ENCODE measurements at regions not wholly inside any gene's neighbourhood (a gene's known extent, or its start where the extent isn't known, plus 50 kb on each side); places are given as distances from the start of the nearest gene placed in this dataset.

DNA sequence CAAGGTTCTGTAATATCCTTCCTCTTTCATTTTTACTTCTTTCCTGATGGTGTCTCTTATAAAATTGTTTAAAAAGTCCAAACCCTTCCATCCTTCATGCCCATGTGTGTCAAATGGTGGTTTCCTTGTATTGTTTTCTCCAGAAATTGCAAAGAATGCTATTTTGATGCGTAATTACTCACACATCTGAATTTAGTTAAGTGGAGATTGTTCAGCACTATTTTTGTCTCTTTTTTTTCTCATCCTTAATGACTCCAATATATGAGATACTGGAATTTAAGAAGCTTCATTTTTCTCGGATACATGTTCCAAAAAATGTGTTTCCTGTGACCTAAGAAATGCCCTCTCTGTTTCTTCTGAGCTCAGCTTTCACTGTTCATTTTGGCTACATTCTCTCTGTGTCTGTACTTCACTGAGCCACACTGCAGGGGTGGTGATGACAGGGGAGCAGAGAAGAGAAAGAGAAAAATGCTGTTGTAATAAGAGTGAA is 799.8 kb downstream of the DIPK2A start:
- Histone ChIP-seq H3K27ac (no peak overlapping the region), H3K9me3 (no peaks in the 10 kb centered on the region), H3K27me3 (no peaks in the 10 kb centered on the region), H3K4me1 (peaks cover 0 to 15% (median 0%) of the 10 kb centered on the region in 4 donors), H3K4me3 (no peak overlapping the region), H3K36me3 (no peaks in the 10 kb centered on the region)
- 24 to 26% methylated on average over 2 of the region's 2 CpGs for WGBS, 2 donors
- TF ChIP-seq POLR2A (IDR thresholded peaks at IDR 0.05) (no peak), EP300 (IDR thresholded peaks at IDR 0.05) (no peak)
- TF ChIP-seq, protein P1, sequence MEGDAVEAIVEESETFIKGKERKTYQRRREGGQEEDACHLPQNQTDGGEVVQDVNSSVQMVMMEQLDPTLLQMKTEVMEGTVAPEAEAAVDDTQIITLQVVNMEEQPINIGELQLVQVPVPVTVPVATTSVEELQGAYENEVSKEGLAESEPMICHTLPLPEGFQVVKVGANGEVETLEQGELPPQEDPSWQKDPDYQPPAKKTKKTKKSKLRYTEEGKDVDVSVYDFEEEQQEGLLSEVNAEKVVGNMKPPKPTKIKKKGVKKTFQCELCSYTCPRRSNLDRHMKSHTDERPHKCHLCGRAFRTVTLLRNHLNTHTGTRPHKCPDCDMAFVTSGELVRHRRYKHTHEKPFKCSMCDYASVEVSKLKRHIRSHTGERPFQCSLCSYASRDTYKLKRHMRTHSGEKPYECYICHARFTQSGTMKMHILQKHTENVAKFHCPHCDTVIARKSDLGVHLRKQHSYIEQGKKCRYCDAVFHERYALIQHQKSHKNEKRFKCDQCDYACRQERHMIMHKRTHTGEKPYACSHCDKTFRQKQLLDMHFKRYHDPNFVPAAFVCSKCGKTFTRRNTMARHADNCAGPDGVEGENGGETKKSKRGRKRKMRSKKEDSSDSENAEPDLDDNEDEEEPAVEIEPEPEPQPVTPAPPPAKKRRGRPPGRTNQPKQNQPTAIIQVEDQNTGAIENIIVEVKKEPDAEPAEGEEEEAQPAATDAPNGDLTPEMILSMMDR (IDR thresholded peaks at IDR 0.05), result no peak
- no peak for DNase-seq (ENCODE audit: low spot score in 2 of 2)

DNA sequence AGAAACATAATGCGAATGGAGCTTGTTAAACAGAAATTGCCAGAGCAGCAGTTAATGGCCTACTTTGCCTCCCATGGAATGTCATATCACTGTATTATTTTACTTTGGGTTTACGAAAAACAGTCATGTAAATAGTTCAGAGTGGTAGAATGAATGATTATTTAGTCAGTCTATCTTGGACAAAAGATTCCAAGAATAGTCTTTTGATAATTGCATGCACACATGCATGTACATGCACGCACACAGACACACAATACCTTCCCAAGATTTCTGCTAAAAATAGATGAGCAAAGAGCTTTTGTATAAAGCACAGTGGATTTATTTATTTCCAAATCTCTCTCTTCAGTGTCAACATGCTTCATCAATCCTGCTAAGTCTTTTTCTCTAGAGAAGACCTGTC is 800.7 kb downstream of the DIPK2A start:
- H3K27ac ChIP-seq, result no peak overlapping the region
- no peaks in the 10 kb centered on the region for H3K9me3 ChIP-seq
- WGBS, 2 donors, result 76 to 83% methylated on average over 3 of the region's 3 CpGs
- H3K4me1 ChIP-seq, result peaks cover 0 to 15% (median 0%) of the 10 kb centered on the region in 4 donors
- no peak overlapping the region for H3K4me3 ChIP-seq
- DNase-seq (ENCODE audit: low spot score in 2 of 2), result no peak
- TF ChIP-seq POLR2A (IDR thresholded peaks at IDR 0.05) (no peak), EP300 (IDR thresholded peaks at IDR 0.05) (no peak)
- TF ChIP-seq, protein P1 (IDR thresholded peaks at IDR 0.05), result no peak
- H3K36me3 ChIP-seq, result no peaks in the 10 kb centered on the region
- H3K27me3 ChIP-seq, result no peaks in the 10 kb centered on the region

DNA sequence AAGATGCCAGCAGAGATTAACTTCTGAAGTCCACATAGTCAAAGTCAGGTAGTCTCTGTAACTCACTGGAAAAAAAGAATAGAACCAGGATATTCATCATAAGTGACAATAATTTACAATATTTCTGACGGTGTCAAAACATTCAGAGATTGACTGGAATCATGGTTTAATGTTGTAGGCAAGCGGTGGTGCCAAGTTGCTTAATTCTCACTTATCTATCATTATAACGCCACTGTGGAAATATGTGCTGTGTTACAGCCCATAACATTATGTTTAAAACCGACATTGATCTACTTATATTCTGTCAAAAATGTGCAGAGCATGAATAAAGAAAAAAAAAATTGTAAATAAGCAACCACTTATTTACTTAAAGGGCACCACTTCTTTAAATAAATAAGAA is 801.7 kb downstream of the DIPK2A start:
- Histone ChIP-seq H3K27ac (no peak overlapping the region), H3K36me3 (no peaks in the 10 kb centered on the region), H3K4me1 (peaks cover 0 to 15% (median 0%) of the 10 kb centered on the region in 4 donors), H3K9me3 (no peaks in the 10 kb centered on the region), H3K27me3 (no peaks in the 10 kb centered on the region), H3K4me3 (no peak overlapping the region)
- TF ChIP-seq EP300 (IDR thresholded peaks at IDR 0.05), result no peak
- TF ChIP-seq, protein P1 (IDR thresholded peaks at IDR 0.05), result no peak
- TF ChIP-seq POLR2A (IDR thresholded peaks at IDR 0.05), result no peak
- DNase-seq (ENCODE audit: low spot score in 2 of 2), result no peak
- WGBS, 2 donors, result 90 to 93% methylated on average over 4 of the region's 4 CpGs

DNA sequence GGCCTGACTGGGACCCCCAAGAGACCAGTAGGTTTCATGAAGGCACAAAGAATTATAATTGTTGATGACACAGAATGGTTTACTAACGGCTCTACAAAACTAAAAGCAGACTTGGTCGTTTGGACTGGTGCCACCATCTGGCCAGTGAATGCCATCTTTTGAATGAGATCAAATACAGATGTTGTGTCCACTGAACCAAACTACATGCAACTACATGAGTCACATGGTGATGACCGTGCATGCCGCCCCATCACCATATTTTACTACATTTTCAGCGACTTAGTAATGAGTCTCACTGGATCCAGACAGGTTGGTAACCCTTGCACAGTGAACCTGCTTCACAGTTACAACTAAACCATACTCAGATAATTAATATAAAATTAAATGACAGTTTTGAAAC is 803.3 kb downstream of the DIPK2A start:
- no peak for DNase-seq (ENCODE audit: low spot score in 2 of 2)
- H3K27me3 ChIP-seq, result no peaks in the 10 kb centered on the region
- 76 to 83% methylated on average over 5 of the region's 5 CpGs for WGBS, 2 donors
- H3K4me3 ChIP-seq, result no peak overlapping the region
- peaks cover 0 to 15% (median 0%) of the 10 kb centered on the region in 4 donors for H3K4me1 ChIP-seq
- H3K9me3 ChIP-seq, result no peaks in the 10 kb centered on the region
- H3K36me3 ChIP-seq, result no peaks in the 10 kb centered on the region
- TF ChIP-seq POLR2A (IDR thresholded peaks at IDR 0.05), result no peak
- no peak for TF ChIP-seq EP300 (IDR thresholded peaks at IDR 0.05)
- no peak overlapping the region for H3K27ac ChIP-seq

DNA sequence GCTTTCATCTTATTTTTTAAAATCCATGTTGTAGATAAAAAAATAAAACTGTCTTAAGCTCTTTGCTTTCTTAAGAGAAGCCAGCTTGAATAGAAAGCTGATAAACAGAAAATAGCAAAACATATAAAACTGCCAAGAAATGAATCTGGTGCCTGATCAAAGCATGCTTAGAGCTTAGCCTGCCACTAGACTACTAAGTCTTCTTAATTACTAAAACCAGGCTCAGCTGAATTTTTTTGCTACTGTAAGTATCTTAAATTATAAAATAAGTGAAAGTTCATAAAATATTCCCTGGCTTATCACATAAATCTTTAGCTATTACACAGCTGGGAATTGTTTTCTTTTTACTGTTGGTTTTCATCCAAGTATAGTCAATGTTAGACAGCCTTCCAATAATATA is 803.9 kb downstream of the DIPK2A start:
- Histone ChIP-seq H3K27me3 (no peaks in the 10 kb centered on the region), H3K27ac (no peak overlapping the region), H3K9me3 (no peaks in the 10 kb centered on the region), H3K36me3 (no peaks in the 10 kb centered on the region), H3K4me3 (no peak overlapping the region), H3K4me1 (peaks cover 0 to 15% (median 0%) of the 10 kb centered on the region in 4 donors)
- DNase-seq (ENCODE audit: low spot score in 2 of 2), result no peak
- TF ChIP-seq POLR2A (IDR thresholded peaks at IDR 0.05), result no peak

DNA sequence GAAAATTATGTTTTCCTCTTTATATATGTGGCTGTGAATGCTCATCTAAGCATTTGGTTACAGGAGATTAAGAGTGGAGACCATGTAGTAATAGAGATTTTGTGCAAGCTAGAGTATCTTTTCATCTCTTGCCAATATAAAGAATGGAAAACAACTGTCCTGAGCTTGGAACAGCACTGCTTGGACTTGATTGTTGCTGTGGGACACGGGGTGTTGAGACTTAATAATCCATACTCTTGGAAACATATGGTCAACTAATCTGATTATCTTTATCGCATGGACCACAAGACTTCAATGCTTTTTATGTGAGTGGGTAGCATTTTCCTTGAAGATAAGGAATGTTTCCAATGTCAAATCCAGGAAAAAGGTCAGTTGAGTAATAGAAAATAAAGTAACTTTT is 806.3 kb downstream of the DIPK2A start:
- WGBS, 2 donors, result 60 to 77% methylated on average over 2 of the region's 2 CpGs
- TF ChIP-seq, protein P1 (IDR thresholded peaks at IDR 0.05), result no peak
- TF ChIP-seq EP300 (IDR thresholded peaks at IDR 0.05) (no peak), POLR2A (IDR thresholded peaks at IDR 0.05) (no peak)
- no peak overlapping the region for H3K27ac ChIP-seq

More for the DNA sequence above, 806.3 kb downstream of the DIPK2A start:
- DNase-seq (ENCODE audit: low spot score in 2 of 2), result no peak
- no peaks in the 10 kb centered on the region for H3K27me3 ChIP-seq
- H3K4me3 ChIP-seq, result no peak overlapping the region
- no peaks in the 10 kb centered on the region for H3K9me3 ChIP-seq
- H3K36me3 ChIP-seq, result no peaks in the 10 kb centered on the region
- H3K4me1 ChIP-seq, result peaks cover 0 to 5% (median 0%) of the 10 kb centered on the region in 4 donors

Data from tibial nerve (tissue), 4 donors.